ENCODE measurements at regions not wholly inside any gene's neighbourhood (a gene's known extent, or its start where the extent isn't known, plus 50 kb on each side); places are given as distances from the start of the nearest gene placed in this dataset.

GRCh38 chr4:10197952-10198351 is 81.4 kb upstream of the WDR1 start:
- ChIA-PET POLR2A (no interaction called here), CTCF (interaction anchor here (1.2 kb wide), 1 partner anchor 435 kb away, joined by 3 read pairs; no protein-coding TSS in a partner anchor), RAD21 (ENCODE audit: unreplicated experiment) (no interaction called here), SMC1A (ENCODE audit: uncharacterized antibody, unreplicated experiment) (interaction anchor here (1.2 kb wide), 1 partner anchor 23 kb away, joined by 5 read pairs; no protein-coding TSS in a partner anchor)
- FAIRE-seq (no peak), ATAC-seq (no peak), DNase-seq (ENCODE audit: low read depth, low spot score) (no peak)
- Histone ChIP-seq H2AFZ (ENCODE audit: control insufficient read depth, low read depth, low read length) (no peak overlapping the region), H3K9me3 (replicated peaks; ENCODE audit: control insufficient read depth, insufficient read depth, low read length) (no peaks in the 10 kb centered on the region), H3K4me3 (no peak overlapping the region), H3K79me2 (ENCODE audit: control insufficient read depth, insufficient read depth, low read length) (no peaks in the 10 kb centered on the region), H3K27me3 (replicated peaks in 1 of 2; ENCODE audit: control insufficient read depth in 2 of 2, insufficient read depth in 2 of 2, low read length in 1 of 2) (no peaks in the 10 kb centered on the region), H4K20me1 (ENCODE audit: control insufficient read depth, insufficient read depth) (no peaks in the 10 kb centered on the region), H3K36me3 (ENCODE audit: control insufficient read depth in 2 of 2, insufficient read depth in 2 of 2, low read length in 1 of 2) (no peaks in the 10 kb centered on the region), H3K27ac (ENCODE audit: control insufficient read depth, insufficient read depth) (no peak overlapping the region), H3K4me2 (ENCODE audit: control insufficient read depth, insufficient read depth) (no peak overlapping the region), H3K9ac (ENCODE audit: control insufficient read depth, insufficient read depth, low read length) (no peak overlapping the region), H3K4me1 (ENCODE audit: control insufficient read depth, insufficient read depth, low read length) (no peaks in the 10 kb centered on the region)
- TF ChIP-seq IRF4 (IDR thresholded peaks at IDR 0.05; ENCODE audit: low read depth, low read length) (no peak), MTA2 (IDR thresholded peaks at IDR 0.05; ENCODE audit: low read depth) (no peak), ELK1 (IDR thresholded peaks at IDR 0.05; ENCODE audit: low read depth, low read length) (no peak), CBFB (IDR thresholded peaks at IDR 0.05; ENCODE audit: low read depth) (no peak), IKZF1 (conservative IDR thresholded peaks at IDR 0.05) (no peak), BRCA1 (IDR thresholded peaks at IDR 0.05; ENCODE audit: low read depth, low read length) (no peak), LARP7 (IDR thresholded peaks at IDR 0.05) (no peak), NR2C1 (IDR thresholded peaks at IDR 0.05) (no peak), PAX8 (IDR thresholded peaks at IDR 0.05) (no peak), NFYA (IDR thresholded peaks at IDR 0.05; ENCODE audit: borderline replicate concordance, low read depth, low read length) (no peak), BCLAF1 (IDR thresholded peaks at IDR 0.05) (no peak), EGR1 (IDR thresholded peaks at IDR 0.05; ENCODE audit: borderline replicate concordance in 1 of 2, low read depth in 2 of 2, low read length in 2 of 2) (no peak), SPI1 (IDR thresholded peaks at IDR 0.05; ENCODE audit: borderline replicate concordance, insufficient read depth, low read depth, low read length) (no peak), EP300 (IDR thresholded peaks at IDR 0.05; ENCODE audit: borderline replicate concordance in 1 of 2, control insufficient read depth in 1 of 2, low read depth in 2 of 2, low read length in 2 of 2) (no peak), ASH2L (IDR thresholded peaks at IDR 0.05; ENCODE audit: borderline replicate concordance, low read depth) (no peak), HDAC6 (IDR thresholded peaks at IDR 0.05; ENCODE audit: unreplicated experiment) (no peak), E2F8 (IDR thresholded peaks at IDR 0.05; ENCODE audit: low read depth, partially characterized antibody) (no peak), BACH1 (IDR thresholded peaks at IDR 0.05; ENCODE audit: borderline replicate concordance) (no peak), POLR2A (IDR thresholded peaks at IDR 0.05; ENCODE audit: low read depth, low read length) (no peak)
- in situ Hi-C loops (cut with MboI), result no loop called here
- intact Hi-C loops (cut with micrococcal nuclease; ENCODE audit: unreplicated experiment), result loop anchor here (5.0 kb wide), 1 partner anchor 39 kb away; no protein-coding TSS in a partner anchor
- WGBS (ENCODE audit: insufficient coverage, insufficient replicate concordance, low lambda C conversion rate, missing lambda C conversion rate), result 48% methylated on average over 7 of the region's 7 CpGs
- BruUV-seq (replicated peaks), result no TSS peak
